Trophoblast cell (in vitro differentiated cells and primary cell): ENCODE measurements at regions not wholly inside any gene's neighbourhood (a gene's known extent, or its start where the extent isn't known, plus 50 kb on each side); places are given as distances from the start of the nearest gene placed in this dataset.

ENCODE experiments used
- DNase-seq, 2 donors: peaks; one replicate each; pipeline ENCODE4 v3.0.0-alpha.2; 2016
- H2AFZ ChIP-seq: 2 replicates; pipeline ENCODE4 v1.6.1; 2013; ENCODE audit warnings: low read length, moderate library complexity, mild to moderate bottlenecking; ENCODE audit not compliant: insufficient read depth, poor library complexity
- H2AK5ac ChIP-seq: 2 replicates; pipeline ENCODE4 v1.6.1; 2013; ENCODE audit warnings: mild to moderate bottlenecking, low read length
- H2BK120ac ChIP-seq: 2 replicates; pipeline ENCODE4 v1.6.1; 2013; ENCODE audit warnings: low read length, mild to moderate bottlenecking, moderate library complexity; ENCODE audit not compliant: insufficient read depth, poor library complexity
- H2BK12ac ChIP-seq: 2 replicates; pipeline ENCODE4 v1.6.1; 2013; ENCODE audit warnings: mild to moderate bottlenecking, low read length, moderate library complexity
- H2BK5ac ChIP-seq: 2 replicates; pipeline ENCODE4 v1.6.1; 2013; ENCODE audit warnings: low read length, low read depth, moderate library complexity, mild to moderate bottlenecking; ENCODE audit not compliant: poor library complexity
- H3K14ac ChIP-seq: 2 replicates; pipeline ENCODE4 v1.6.1; 2013; ENCODE audit warnings: mild to moderate bottlenecking, low read length
- H3K18ac ChIP-seq: 2 replicates; pipeline ENCODE4 v1.6.1; 2013; ENCODE audit warnings: mild to moderate bottlenecking, low read length
- H3K23ac ChIP-seq: 2 replicates; pipeline ENCODE4 v1.6.1; 2013; ENCODE audit warnings: low read length
- H3K27ac ChIP-seq: 2 replicates; pipeline ENCODE4 v1.5.1; 2013; ENCODE audit warnings: low read depth, mild to moderate bottlenecking, inconsistent platforms, low read length, moderate library complexity
- H3K27me3 ChIP-seq: 2 replicates; pipeline ENCODE4 v1.6.1; 2013; ENCODE audit warnings: inconsistent platforms, mild to moderate bottlenecking, low read length, moderate library complexity; ENCODE audit not compliant: insufficient read depth
- H3K36me3 ChIP-seq, 2 experiments: 1 replicate in 1 of 2; 2 replicates in 1 of 2; pipeline ENCODE4 v1.6.1; 2013; ENCODE audit warnings: low read length in 2 of 2, mild to moderate bottlenecking in 2 of 2, moderate library complexity in 1 of 2; ENCODE audit not compliant: insufficient read depth in 2 of 2, control insufficient read depth in 1 of 2
- H3K4ac ChIP-seq: 2 replicates; pipeline ENCODE4 v1.6.1; 2013; ENCODE audit warnings: low read depth, mild to moderate bottlenecking, low read length, moderate library complexity
- H3K4me1 ChIP-seq, 2 experiments: 1 replicate in 1 of 2; 2 replicates in 1 of 2; pipeline ENCODE4 v1.6.1; 2013; ENCODE audit warnings: low read length in 2 of 2, mild to moderate bottlenecking in 2 of 2, moderate library complexity in 1 of 2; ENCODE audit not compliant: insufficient read depth in 2 of 2, control insufficient read depth in 1 of 2
- H3K4me2 ChIP-seq: 2 replicates; pipeline ENCODE4 v1.6.1; 2013; ENCODE audit warnings: inconsistent platforms, mild to moderate bottlenecking, low read length, moderate library complexity
- H3K4me3 ChIP-seq: 2 replicates; pipeline ENCODE4 v1.5.1; 2013; ENCODE audit warnings: mild to moderate bottlenecking, low read depth, low read length, inconsistent platforms
- H3K79me1 ChIP-seq: one replicate; pipeline ENCODE4 v1.6.1; 2013; ENCODE audit warnings: low read length
- H3K79me2 ChIP-seq: 2 replicates; pipeline ENCODE4 v1.6.1; 2013; ENCODE audit warnings: low read length, mild to moderate bottlenecking; ENCODE audit not compliant: control insufficient read depth, insufficient read depth, poor library complexity
- H3K9ac ChIP-seq: 2 replicates; pipeline ENCODE4 v1.6.1; 2013; ENCODE audit warnings: mild to moderate bottlenecking, low read length
- H3K9me3 ChIP-seq: 2 replicates; pipeline ENCODE4 v1.6.1; 2013; ENCODE audit warnings: low read depth, mild to moderate bottlenecking, control low read depth, inconsistent platforms, low read length; ENCODE audit not compliant: insufficient read depth
- H4K12ac ChIP-seq: 2 replicates; pipeline ENCODE4 v1.6.1; 2013; ENCODE audit warnings: low read depth, mild to moderate bottlenecking, low read length, moderate library complexity
- H4K8ac ChIP-seq: 2 replicates; pipeline ENCODE4 v1.6.1; 2013; ENCODE audit warnings: low read depth, mild to moderate bottlenecking, low read length, moderate library complexity
- H4K91ac ChIP-seq: one replicate; pipeline ENCODE4 v1.6.1; 2013; ENCODE audit warnings: low read depth, mild to moderate bottlenecking, low read length, moderate library complexity
- WGBS: extraction: QIAGEN DNeasy Blood & Tissue Kit; methylation state at CpG from one replicate; pipeline ENCODE4 v1.1.7; 2013; ENCODE audit warnings: missing lambda C conversion rate; ENCODE audit not compliant: insufficient read length, insufficient coverage; ENCODE audit errors: extremely low coverage; 5-methylcytosine and 5-hydroxymethylcytosine counted together

DNA sequence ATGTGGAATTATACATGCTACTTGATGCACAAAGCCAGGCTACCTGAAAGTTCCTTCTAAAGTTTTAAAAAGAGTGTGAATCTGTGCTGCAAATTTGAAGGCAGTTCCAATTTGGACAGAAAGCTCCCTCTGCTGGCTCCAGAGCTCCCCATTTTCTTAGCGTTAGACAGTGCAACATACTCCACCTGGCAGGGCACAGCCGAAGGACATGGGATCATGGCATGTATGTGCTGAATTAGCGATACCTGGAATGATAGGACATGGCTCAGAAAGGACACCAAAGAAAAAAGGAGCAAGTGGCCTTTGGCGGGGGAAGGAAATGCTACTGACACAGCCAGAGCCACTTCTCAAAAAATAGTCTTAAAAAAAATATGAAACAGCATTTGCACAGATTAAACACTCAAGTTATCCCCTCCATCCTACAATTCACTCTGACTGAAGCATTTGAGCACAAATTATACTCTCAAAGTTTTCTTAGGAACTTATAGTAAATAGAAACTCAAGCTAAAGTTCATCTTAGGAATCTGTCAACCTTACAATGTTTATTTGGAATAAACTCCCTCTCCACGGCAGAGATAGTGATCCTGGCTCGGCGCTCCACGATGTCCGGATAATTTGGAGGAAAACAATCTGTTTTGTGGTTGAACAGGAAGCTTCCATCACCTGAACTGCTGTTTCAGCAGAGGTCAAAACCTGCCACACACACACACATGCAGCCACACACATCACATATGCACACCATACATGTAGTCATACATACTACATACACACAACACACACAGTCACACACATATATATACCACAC is 80.0 kb downstream of the C7orf25 start:
- no peak overlapping the region for H2AK5ac ChIP-seq
- no CpG with 5 or more reads among the region's 9 CpGs for WGBS

DNA sequence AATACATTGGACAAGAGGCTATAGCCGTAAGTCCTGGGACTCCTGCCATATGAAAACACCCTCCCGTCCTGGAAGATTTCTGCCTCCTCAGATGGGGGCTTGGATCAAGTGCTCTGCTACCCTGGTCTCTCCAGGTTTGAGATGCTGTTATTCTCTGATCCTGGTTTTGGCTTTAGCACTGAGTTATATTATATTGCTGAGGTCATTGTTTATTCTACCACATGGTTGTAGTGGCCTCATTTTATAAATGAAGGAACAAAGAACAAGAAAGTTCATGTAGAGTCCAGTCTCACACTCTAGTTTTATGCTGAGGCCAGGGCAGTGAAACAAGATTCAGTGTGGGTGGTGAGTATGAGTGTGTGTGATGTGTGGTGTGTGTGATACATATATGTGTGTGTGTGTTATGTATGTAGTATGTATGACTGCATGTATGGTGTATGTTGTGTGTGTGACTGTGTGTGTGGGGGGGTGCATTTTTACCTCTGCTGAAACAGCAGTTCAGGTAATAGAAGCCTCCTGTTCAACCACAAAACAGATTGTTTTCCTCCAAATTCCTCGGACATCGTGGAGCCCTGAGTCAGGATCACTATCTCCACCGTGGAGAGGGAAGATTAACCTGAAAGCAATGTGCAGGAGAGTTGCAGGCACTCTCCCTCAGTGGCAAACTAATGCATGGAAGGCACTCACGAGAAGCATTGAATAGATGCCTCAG is 80.7 kb downstream of the C7orf25 start:
- Histone ChIP-seq H3K79me2 (no peaks in the 10 kb centered on the region), H2BK120ac (no peak overlapping the region), H3K4ac (no peak overlapping the region), H3K14ac (no peak overlapping the region), H3K4me3 (no peak overlapping the region), H4K91ac (no peak overlapping the region), H3K36me3 (no peaks in the 10 kb centered on the region), H3K79me1 (no peaks in the 10 kb centered on the region), H3K9ac (no peak overlapping the region), H4K12ac (no peak overlapping the region), H2AK5ac (no peak overlapping the region), H2BK5ac (no peak overlapping the region), H2AFZ (no peak overlapping the region), H2BK12ac (no peak overlapping the region), H3K4me2 (no peak overlapping the region), H3K9me3 (peaks cover 2% of the 10 kb centered on the region), H4K8ac (no peak overlapping the region), H3K27me3 (no peaks in the 10 kb centered on the region), H3K23ac (no peak overlapping the region), H3K4me1 (peaks cover 0 to 7% of the 10 kb centered on the region in 2 experiments), H3K18ac (no peak overlapping the region), H3K27ac (no peak overlapping the region)
- WGBS: no CpG with 5 or more reads among the region's 6 CpGs
- DNase-seq: peak; percentile 52 to 80

More for the DNA sequence above, 80.0 kb downstream of the C7orf25 start:
- Histone ChIP-seq H3K9ac (no peak overlapping the region), H3K4ac (no peak overlapping the region), H3K4me3 (no peak overlapping the region), H3K27ac (no peak overlapping the region), H2BK12ac (no peak overlapping the region), H3K79me1 (no peaks in the 10 kb centered on the region), H2AFZ (no peak overlapping the region), H3K4me2 (no peak overlapping the region), H3K23ac (peak overlapping the region; percentile 78), H4K91ac (no peak overlapping the region), H2BK120ac (no peak overlapping the region), H3K27me3 (no peaks in the 10 kb centered on the region), H3K36me3 (no peaks in the 10 kb centered on the region), H3K9me3 (peaks cover 2% of the 10 kb centered on the region), H4K12ac (no peak overlapping the region), H2BK5ac (no peak overlapping the region), H3K14ac (no peak overlapping the region), H3K4me1 (peaks cover 0 to 7% of the 10 kb centered on the region in 2 experiments), H3K18ac (no peak overlapping the region), H4K8ac (no peak overlapping the region), H3K79me2 (no peaks in the 10 kb centered on the region)
- DNase-seq: no peak

DNA sequence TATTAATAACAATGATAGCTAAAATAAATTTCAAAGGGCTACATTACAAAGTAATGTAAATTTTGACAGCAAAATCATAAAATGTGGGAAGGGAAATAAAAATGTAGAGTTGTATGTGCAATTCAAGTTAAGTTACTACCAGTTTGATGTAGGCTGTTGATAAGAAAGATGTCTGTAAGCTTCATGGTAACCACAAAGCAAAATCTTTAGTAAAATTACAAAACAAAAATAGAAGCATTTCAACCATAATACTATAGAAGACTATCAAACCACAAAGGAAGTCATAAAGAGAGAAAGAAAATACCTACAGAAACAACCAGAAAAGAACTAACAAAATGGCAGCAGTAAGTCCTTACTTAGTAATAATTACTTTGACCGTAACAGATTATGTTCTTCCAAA is 99.1 kb downstream of the C7orf25 start:
- Histone ChIP-seq H2BK12ac (no peak overlapping the region), H3K4me3 (no peak overlapping the region), H4K8ac (no peak overlapping the region), H3K18ac (no peak overlapping the region), H2BK5ac (no peak overlapping the region), H2AFZ (no peak overlapping the region), H4K12ac (no peak overlapping the region), H3K9ac (no peak overlapping the region), H3K23ac (no peak overlapping the region), H3K27me3 (no peaks in the 10 kb centered on the region), H2AK5ac (no peak overlapping the region), H3K4ac (no peak overlapping the region), H3K79me2 (no peaks in the 10 kb centered on the region), H4K91ac (no peak overlapping the region), H3K4me1 (no peaks in the 10 kb centered on the region), H3K14ac (no peak overlapping the region), H2BK120ac (no peak overlapping the region), H3K36me3 (no peaks in the 10 kb centered on the region), H3K79me1 (no peaks in the 10 kb centered on the region), H3K9me3 (no peaks in the 10 kb centered on the region), H3K27ac (no peak overlapping the region), H3K4me2 (no peak overlapping the region)
- DNase-seq: no peak
- WGBS: no CpG with 5 or more reads among the region's 1 CpG

DNA sequence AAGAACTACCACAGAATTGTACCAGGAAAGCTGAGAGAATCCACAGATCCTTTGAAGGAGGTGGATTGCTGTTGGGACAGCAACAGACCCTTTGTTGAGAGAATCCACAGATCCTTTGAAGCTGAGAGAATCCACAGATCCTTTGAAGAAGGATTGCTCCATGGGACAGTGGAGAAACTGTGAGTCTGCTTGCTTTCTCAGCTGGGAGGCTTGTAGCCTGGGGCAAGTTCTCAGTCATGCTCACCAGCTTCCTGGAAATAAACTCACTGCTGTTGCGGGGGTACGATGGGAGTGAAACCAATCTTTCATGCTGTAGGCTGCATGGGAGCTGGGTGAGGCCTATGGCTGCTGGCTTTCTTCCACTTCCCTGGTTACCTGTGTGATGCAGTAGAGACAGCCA is 106.3 kb downstream of the C7orf25 start:
- H3K79me1 ChIP-seq: no peaks in the 10 kb centered on the region
- H3K79me2 ChIP-seq: no peaks in the 10 kb centered on the region
- no peak overlapping the region for H4K12ac ChIP-seq
- H3K4ac ChIP-seq: no peak overlapping the region
- H2AK5ac ChIP-seq: no peak overlapping the region
- no CpG with 5 or more reads among the region's 2 CpGs for WGBS
- H4K91ac ChIP-seq: no peak overlapping the region
- H3K4me3 ChIP-seq: no peak overlapping the region
- DNase-seq: peak; percentile 3 to 34
- no peaks in the 10 kb centered on the region for H3K27me3 ChIP-seq
- no peak overlapping the region for H3K27ac ChIP-seq
- H4K8ac ChIP-seq: no peak overlapping the region
- H2BK5ac ChIP-seq: no peak overlapping the region
- no peak overlapping the region for H3K9ac ChIP-seq
- no peak overlapping the region for H3K14ac ChIP-seq
- no peak overlapping the region for H2BK12ac ChIP-seq
- H3K23ac ChIP-seq: no peak overlapping the region
- H3K9me3 ChIP-seq: no peaks in the 10 kb centered on the region
- H3K4me2 ChIP-seq: no peak overlapping the region
- H3K36me3 ChIP-seq: no peaks in the 10 kb centered on the region
- no peak overlapping the region for H2AFZ ChIP-seq
- peaks cover 0 to 3% of the 10 kb centered on the region in 2 experiments for H3K4me1 ChIP-seq
- H3K18ac ChIP-seq: no peak overlapping the region
- no peak overlapping the region for H2BK120ac ChIP-seq
